ENCODE measurements at regions not wholly inside any gene's neighbourhood (a gene's known extent, or its start where the extent isn't known, plus 50 kb on each side); places are given as distances from the start of the nearest gene placed in this dataset.

GRCh38 chrX:74171465-74171864, 132.5 kb upstream of the ZCCHC13 start:
- no peak for TF ChIP-seq CTCF (IDR thresholded peaks at IDR 0.05; ENCODE audit: low read depth, low read length, missing control alignments)
- no peak overlapping the region for H3K4me3 ChIP-seq (ENCODE audit: low read depth, low read length)
- no peak for DNase-seq (ENCODE audit: low read depth)

GRCh38 chrX:74162199-74162598, 141.8 kb upstream of the ZCCHC13 start:
- DNase-seq (ENCODE audit: low read depth) = no peak
- no peak overlapping the region for H3K4me3 ChIP-seq (ENCODE audit: low read depth, low read length)
- no peak for TF ChIP-seq CTCF (IDR thresholded peaks at IDR 0.05; ENCODE audit: low read depth, low read length, missing control alignments)

GRCh38 chrX:74160816-74161215, 143.2 kb upstream of the ZCCHC13 start:
- no peak for DNase-seq (ENCODE audit: low read depth)
- no peak for TF ChIP-seq CTCF (IDR thresholded peaks at IDR 0.05; ENCODE audit: low read depth, low read length, missing control alignments)
- H3K4me3 ChIP-seq (ENCODE audit: low read depth, low read length) = no peak overlapping the region

GRCh38 chrX:74160358-74160757, 143.6 kb upstream of the ZCCHC13 start:
- DNase-seq (ENCODE audit: low read depth) = no peak
- no peak for TF ChIP-seq CTCF (IDR thresholded peaks at IDR 0.05; ENCODE audit: low read depth, low read length, missing control alignments)
- H3K4me3 ChIP-seq (ENCODE audit: low read depth, low read length) = no peak overlapping the region

- no peak for TF ChIP-seq CTCF (IDR thresholded peaks at IDR 0.05; ENCODE audit: low read depth, low read length, missing control alignments)
- DNase-seq (ENCODE audit: low read depth) = no peak
Measured at GRCh38 chrX:74147439-74147838, 156.5 kb upstream of the ZCCHC13 start.

GRCh38 chrX:74138943-74139342, 165.0 kb upstream of the ZCCHC13 start:
- no peak for TF ChIP-seq CTCF (IDR thresholded peaks at IDR 0.05; ENCODE audit: low read depth, low read length, missing control alignments)
- no peak overlapping the region for H3K4me3 ChIP-seq (ENCODE audit: low read depth, low read length)

More at GRCh38 chrX:74147439-74147838, 156.5 kb upstream of the ZCCHC13 start:
- no peak overlapping the region for H3K4me3 ChIP-seq (ENCODE audit: low read depth, low read length)

GRCh38 chrX:74133156-74133796, 170.7 kb upstream of the ZCCHC13 start:
- DNase-seq (ENCODE audit: low read depth) = no peak
- H3K4me3 ChIP-seq (ENCODE audit: low read depth, low read length) = no peak overlapping the region
- peak; percentile 54 for TF ChIP-seq CTCF (IDR thresholded peaks at IDR 0.05; ENCODE audit: low read depth, low read length, missing control alignments)

More at GRCh38 chrX:74138943-74139342, 165.0 kb upstream of the ZCCHC13 start:
- DNase-seq (ENCODE audit: low read depth) = no peak
